OCI-LY1 (cell line): ENCODE measurements at regions not wholly inside any gene's neighbourhood (a gene's known extent, or its start where the extent isn't known, plus 50 kb on each side); places are given as distances from the start of the nearest gene placed in this dataset.

Experiments
- H2AFZ ChIP-seq: fragments of 200-600 bp; sonication (generic), shearing (Covaris generic); 2 replicates; pipeline ENCODE4 v1.6.0; 2014; ENCODE audit warnings: antibody characterized with exemption, mild to moderate bottlenecking, low read length
- H3F3A ChIP-seq: fragments of 200-600 bp; sonication (generic), shearing (Covaris generic); 2 replicates; pipeline ENCODE4 v1.6.0; 2014; ENCODE audit warnings: mild to moderate bottlenecking, antibody characterized with exemption, low read length, moderate library complexity; ENCODE audit not compliant: insufficient read depth
- H3K27ac ChIP-seq: fragments of 200-600 bp; sonication (generic); 2 replicates; pipeline ENCODE4 v1.5.1; 2014; ENCODE audit warnings: low read length, mixed run types, mild to moderate bottlenecking, low read depth; ENCODE audit not compliant: poor library complexity, severe bottlenecking
- H3K27me3 ChIP-seq: fragments of 200-600 bp; sonication (generic); 2 replicates; pipeline ENCODE4 v1.6.0; 2014; ENCODE audit warnings: antibody characterized with exemption, mild to moderate bottlenecking, low read length, moderate library complexity; ENCODE audit not compliant: insufficient read depth
- H3K36me3 ChIP-seq: fragments of 200-600 bp; sonication (generic); 2 replicates; pipeline ENCODE4 v1.6.1; 2014; ENCODE audit warnings: mild to moderate bottlenecking, antibody characterized with exemption, low read length, moderate library complexity, mixed read lengths; ENCODE audit not compliant: insufficient read depth
- H3K4me1 ChIP-seq: fragments of 200-600 bp; sonication (generic); 2 replicates; pipeline ENCODE4 v1.5.1; 2014; ENCODE audit warnings: mild to moderate bottlenecking, low read length, moderate library complexity; ENCODE audit not compliant: insufficient read depth, severe bottlenecking
- H3K4me2 ChIP-seq: fragments of 200-600 bp; sonication (generic), shearing (Covaris generic); 2 replicates; pipeline ENCODE4 v1.6.1; 2014; ENCODE audit warnings: low read length
- H3K4me3 ChIP-seq: fragments of 200-600 bp; sonication (generic); 2 replicates; pipeline ENCODE4 v1.5.1; 2014; ENCODE audit warnings: low read length, low read depth, mild to moderate bottlenecking, mixed read lengths; ENCODE audit not compliant: poor library complexity, severe bottlenecking
- H3K79me2 ChIP-seq: fragments of 200-600 bp; shearing (Covaris generic); 2 replicates; pipeline ENCODE4 v1.6.1; 2016; ENCODE audit warnings: mixed run types, low read length, mixed read lengths; ENCODE audit not compliant: insufficient read depth
- H3K9ac ChIP-seq: fragments of 200-600 bp; sonication (generic), shearing (Covaris generic); 2 replicates; pipeline ENCODE4 v1.6.1; 2014; ENCODE audit warnings: mild to moderate bottlenecking, low read length, mixed read lengths
- H3K9me2 ChIP-seq: fragments of 200-600 bp; sonication (generic), shearing (Covaris generic); 2 replicates; pipeline ENCODE4 v1.6.1; 2014; ENCODE audit warnings: low read depth, mild to moderate bottlenecking, low read length, mixed read lengths
- H3K9me3 ChIP-seq: fragments of 200-600 bp; shearing (Covaris generic); 2 replicates; pipeline ENCODE4 v1.6.1; 2014; ENCODE audit warnings: low read length, mixed read lengths
- H4K20me1 ChIP-seq: fragments of 200-600 bp; sonication (generic), shearing (Covaris generic); 2 replicates; pipeline ENCODE4 v1.6.0; 2016; ENCODE audit warnings: mild to moderate bottlenecking, low read length; ENCODE audit not compliant: insufficient read depth
- CTCF ChIP-seq: fragments of 200-600 bp; sonication (generic), shearing (Covaris generic); IDR thresholded peaks from 2 replicates; pipeline ENCODE4 v1.5.1; 2017; ENCODE audit warnings: mild to moderate bottlenecking, antibody characterized with exemption, low read length, moderate library complexity, mixed read lengths
- EZH2 ChIP-seq: fragments of 200-600 bp; sonication (generic), shearing (Covaris generic); IDR thresholded peaks from 2 replicates; pipeline ENCODE4 v1.8.0; 2017; ENCODE audit warnings: borderline replicate concordance, mixed run types, mild to moderate bottlenecking, antibody characterized with exemption, low read length, moderate library complexity, mixed read lengths

- Histone ChIP-seq H2AFZ (no peak overlapping the region), H3K4me1 (no peaks in the 10 kb centered on the region), H3K9me3 (no peaks in the 10 kb centered on the region), H3F3A (no peaks in the 10 kb centered on the region), H3K27ac (no peak overlapping the region), H3K79me2 (no peaks in the 10 kb centered on the region), H4K20me1 (no peaks in the 10 kb centered on the region), H3K4me3 (no peak overlapping the region), H3K36me3 (no peaks in the 10 kb centered on the region), H3K4me2 (no peak overlapping the region), H3K27me3 (no peaks in the 10 kb centered on the region), H3K9ac (no peak overlapping the region), H3K9me2 (no peaks in the 10 kb centered on the region)
- TF ChIP-seq EZH2 (no peak), CTCF (no peak)
Observed at GRCh38 chr6:128635219-128635618, 114.8 kb upstream of the PTPRK start.

GRCh38 chr6:128632131-128632530, 111.7 kb upstream of the PTPRK start:
- Histone ChIP-seq H3K36me3 (no peaks in the 10 kb centered on the region), H3F3A (no peaks in the 10 kb centered on the region), H3K27ac (no peak overlapping the region), H3K4me1 (no peaks in the 10 kb centered on the region), H3K9ac (no peak overlapping the region), H4K20me1 (no peaks in the 10 kb centered on the region), H3K4me2 (no peak overlapping the region), H2AFZ (no peak overlapping the region), H3K27me3 (no peaks in the 10 kb centered on the region), H3K4me3 (no peak overlapping the region), H3K9me2 (no peaks in the 10 kb centered on the region), H3K79me2 (no peaks in the 10 kb centered on the region), H3K9me3 (no peaks in the 10 kb centered on the region)
- TF ChIP-seq CTCF (no peak), EZH2 (no peak)

- Histone ChIP-seq H3K4me1 (no peaks in the 10 kb centered on the region), H3K27ac (no peak overlapping the region), H3K27me3 (no peaks in the 10 kb centered on the region), H2AFZ (no peak overlapping the region), H3F3A (no peaks in the 10 kb centered on the region), H3K9me3 (no peaks in the 10 kb centered on the region), H4K20me1 (no peaks in the 10 kb centered on the region), H3K36me3 (no peaks in the 10 kb centered on the region), H3K9me2 (no peaks in the 10 kb centered on the region), H3K9ac (no peak overlapping the region), H3K4me3 (no peak overlapping the region), H3K4me2 (no peak overlapping the region), H3K79me2 (no peaks in the 10 kb centered on the region)
- TF ChIP-seq CTCF (no peak), EZH2 (no peak)
Observed at GRCh38 chr6:128631031-128631430, 110.6 kb upstream of the PTPRK start.
